ENCODE measurements at regions not wholly inside any gene's neighbourhood (a gene's known extent, or its start where the extent isn't known, plus 50 kb on each side); places are given as distances from the start of the nearest gene placed in this dataset.

- ChIA-PET CTCF (no interaction called here), POLR2A (no interaction called here)
- no peak overlapping the region for H3K27ac ChIP-seq (ENCODE audit: insufficient read depth, low read depth, low read length)
- no peak overlapping the region for H3K4me3 ChIP-seq (replicated peaks in 1 of 3; ENCODE audit: insufficient read depth in 1 of 3, low read depth in 1 of 3, low read length in 3 of 3)
- DNase-seq (ENCODE audit: low read depth, low spot score) (no peak), FAIRE-seq (no peak)
- H3K27me3 ChIP-seq (ENCODE audit: control insufficient read depth in 2 of 2, insufficient read depth in 2 of 2, low read length in 2 of 2): no peaks in the 10 kb centered on the region
- no peaks in the 10 kb centered on the region for H3K79me2 ChIP-seq (ENCODE audit: control insufficient read depth, insufficient read depth, low read length)
- BruUV-seq (replicated peaks): no TSS peak
- no peak overlapping the region for H2AFZ ChIP-seq (ENCODE audit: low read depth, low read length)
- no peaks in the 10 kb centered on the region for H3K4me1 ChIP-seq (ENCODE audit: control insufficient read depth, extremely low read depth, insufficient read depth, low read length)
- no peaks in the 10 kb centered on the region for H4K20me1 ChIP-seq (replicated peaks; ENCODE audit: control insufficient read depth, extremely low read depth, insufficient read depth, low read length)
- no peak overlapping the region for H3K9ac ChIP-seq (replicated peaks; ENCODE audit: extremely low read depth, insufficient read depth, low read length)
- intact Hi-C loops (cut with micrococcal nuclease): no loop called here
- H3K36me3 ChIP-seq (ENCODE audit: control insufficient read depth in 2 of 2, extremely low read depth in 1 of 2, insufficient read depth in 2 of 2, low read length in 2 of 2): no peaks in the 10 kb centered on the region
- no peak for TF ChIP-seq MAX (IDR thresholded peaks at IDR 0.05; ENCODE audit: insufficient read depth, insufficient read length)
- TF ChIP-seq MYC (IDR thresholded peaks at IDR 0.05; ENCODE audit: low read depth, low read length): no peak
- no peak for TF ChIP-seq CTCF (IDR thresholded peaks at IDR 0.05; ENCODE audit: extremely low read depth in 1 of 2, insufficient read depth in 1 of 2, low read depth in 1 of 2, low read length in 2 of 2)
- no peak for TF ChIP-seq GATA2 (IDR thresholded peaks at IDR 0.05; ENCODE audit: insufficient read depth, insufficient read length, low read depth, low read length)
- TF ChIP-seq POLR2AphosphoS5 (IDR thresholded peaks at IDR 0.05; ENCODE audit: insufficient read depth, low read depth, low read length): no peak
- TF ChIP-seq FOS (IDR thresholded peaks at IDR 0.05; ENCODE audit: borderline replicate concordance, insufficient read depth, low read length): no peak
- TF ChIP-seq EZH2 (IDR thresholded peaks at IDR 0.05; ENCODE audit: borderline replicate concordance, low read depth, low read length, severe bottlenecking): no peak
- TF ChIP-seq JUN (IDR thresholded peaks at IDR 0.05; ENCODE audit: borderline replicate concordance, insufficient read depth, insufficient read length, low read depth): no peak
- TF ChIP-seq POLR2A (IDR thresholded peaks at IDR 0.05; ENCODE audit: low read depth, low read length): no peak
- no peak overlapping the region for H3K4me2 ChIP-seq (ENCODE audit: insufficient read depth, low read length)
- H3K9me1 ChIP-seq (replicated peaks; ENCODE audit: control insufficient read depth, extremely low read depth, insufficient read depth, low read length): no peaks in the 10 kb centered on the region
- H3K9me3 ChIP-seq (replicated peaks; ENCODE audit: control insufficient read depth, insufficient read depth, low read length): peaks cover 3% of the 10 kb centered on the region
- dilution Hi-C loops (cut with MboI; ENCODE audit: extremely low pct_ligation_motif_present, low sequenced_read_pairs): no loop called here
Measured at GRCh38 chr20:17066902-17067301, 159.9 kb upstream of the PCSK2 start.
